ENCODE measurements at regions not wholly inside any gene's neighbourhood (a gene's known extent, or its start where the extent isn't known, plus 50 kb on each side); places are given as distances from the start of the nearest gene placed in this dataset.

GRCh38 chr4:3389233-3390215 lies 52.2 kb upstream of the HGFAC start:
- Histone ChIP-seq H3K4me1 (peaks cover 22 to 48% (median 42%) of the 10 kb centered on the region in 4 donors), H3K27ac (replicated peaks in 1 of 4) (peak overlapping the region; percentile 61 to 77 (median 74)), H3K9me3 (no peaks in the 10 kb centered on the region), H3K4me3 (peak overlapping the region; percentile 36 to 45 (median 39)), H3K36me3 (peaks cover 0 to 4% (median 0%) of the 10 kb centered on the region in 4 donors), H3K27me3 (no peaks in the 10 kb centered on the region)
- WGBS: 80% methylated on average over 26 of the region's 32 CpGs
- intact Hi-C loops (cut with DNase I): no loop called here
- TF ChIP-seq POLR2AphosphoS5 (IDR thresholded peaks at IDR 0.05): no peak
- TF ChIP-seq CTCF (IDR thresholded peaks at IDR 0.05): no peak
- no peak for TF ChIP-seq EP300 (IDR thresholded peaks at IDR 0.05)
- DNase-seq (ENCODE audit: extremely low spot score): no peak

GRCh38 chr4:3390288-3390811 lies 51.4 kb upstream of the HGFAC start:
- peaks cover 0 to 4% (median 0%) of the 10 kb centered on the region in 4 donors for H3K36me3 ChIP-seq
- no peak for DNase-seq (ENCODE audit: extremely low spot score)
- TF ChIP-seq POLR2AphosphoS5 (IDR thresholded peaks at IDR 0.05): no peak
- TF ChIP-seq CTCF (IDR thresholded peaks at IDR 0.05): no peak
- TF ChIP-seq EP300 (IDR thresholded peaks at IDR 0.05): no peak
- no peak for TF ChIP-seq POLR2A (IDR thresholded peaks at IDR 0.05; ENCODE audit: low read depth)
- WGBS: 94% methylated on average over 23 of the region's 24 CpGs
- H3K4me3 ChIP-seq: no peak overlapping the region
- intact Hi-C loops (cut with DNase I): no loop called here
- H3K4me1 ChIP-seq: peaks cover 22 to 47% (median 41%) of the 10 kb centered on the region in 4 donors
- H3K9me3 ChIP-seq: no peaks in the 10 kb centered on the region
- no peaks in the 10 kb centered on the region for H3K27me3 ChIP-seq
- H3K27ac ChIP-seq (replicated peaks in 1 of 4): no peak overlapping the region

DNA sequence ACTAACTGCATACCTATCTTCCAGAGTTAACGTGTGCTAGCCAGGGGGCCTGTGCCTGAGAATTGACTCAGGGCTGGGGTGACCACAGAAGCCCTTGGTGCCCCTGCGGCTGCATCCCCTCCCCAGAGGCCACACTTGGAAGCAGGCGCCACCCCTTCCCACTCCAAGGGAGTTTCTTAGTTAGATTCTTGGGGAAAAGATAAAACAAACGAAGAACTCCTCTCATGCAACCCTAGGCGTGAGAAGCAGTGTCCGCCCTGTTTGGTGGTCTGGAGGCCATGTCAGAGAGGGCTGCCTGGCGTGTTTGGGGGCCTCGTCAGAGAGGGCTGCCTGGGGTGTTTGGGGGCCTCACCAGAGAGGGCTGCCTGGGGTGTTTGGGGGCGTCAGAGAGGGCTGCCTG lies 50.3 kb upstream of the HGFAC start:
- Histone ChIP-seq H3K27me3 (no peaks in the 10 kb centered on the region), H3K4me3 (no peak overlapping the region), H3K36me3 (peaks cover 0 to 4% (median 0%) of the 10 kb centered on the region in 4 donors), H3K9me3 (no peaks in the 10 kb centered on the region), H3K4me1 (peaks cover 22 to 38% (median 33%) of the 10 kb centered on the region in 4 donors), H3K27ac (replicated peaks in 1 of 4) (no peak overlapping the region)
- TF ChIP-seq CTCF (IDR thresholded peaks at IDR 0.05): no peak
- TF ChIP-seq EP300 (IDR thresholded peaks at IDR 0.05): no peak
- TF ChIP-seq POLR2AphosphoS5 (IDR thresholded peaks at IDR 0.05): no peak
- TF ChIP-seq POLR2A (IDR thresholded peaks at IDR 0.05; ENCODE audit: low read depth): no peak
- WGBS: 87% methylated on average over 9 of the region's 9 CpGs
- intact Hi-C loops (cut with DNase I): no loop called here
- DNase-seq (ENCODE audit: extremely low spot score): no peak
